Daoy (cell line): ENCODE measurements at regions not wholly inside any gene's neighbourhood (a gene's known extent, or its start where the extent isn't known, plus 50 kb on each side); places are given as distances from the start of the nearest gene placed in this dataset.
A peak's percentile ranks its signal among the peaks of the same experiment; 100 is the strongest.

Source experiments
- DNase-seq: peaks from one replicate; pipeline ENCODE4 v3.0.0-alpha.2; 2015; ENCODE audit warnings: low read depth

GRCh38 chr5:93320920-93321445, 260.0 kb downstream of the NR2F1-AS1 start:
- no peak for DNase-seq

- no peak for DNase-seq
Measured at GRCh38 chr5:93313672-93314071, 267.3 kb downstream of the NR2F1-AS1 start.

- no peak for DNase-seq
Measured at GRCh38 chr5:93311881-93312280, 269.1 kb downstream of the NR2F1-AS1 start.

- no peak for DNase-seq
Measured at GRCh38 chr5:93307557-93307956, 273.5 kb downstream of the NR2F1-AS1 start.

GRCh38 chr5:93305984-93306383, 275.0 kb downstream of the NR2F1-AS1 start:
- DNase-seq: peak; percentile 6

GRCh38 chr5:93304456-93305250, 276.4 kb downstream of the NR2F1-AS1 start:
- DNase-seq: no peak

- peak; percentile 50 for DNase-seq
Measured at GRCh38 chr5:93303291-93303691, 277.7 kb downstream of the NR2F1-AS1 start.

- no peak for DNase-seq
Measured at GRCh38 chr5:93302711-93303110, 278.3 kb downstream of the NR2F1-AS1 start.

- no peak for DNase-seq
Measured at GRCh38 chr5:93300945-93301344, 280.1 kb downstream of the NR2F1-AS1 start.

GRCh38 chr5:93300309-93300923, 280.6 kb downstream of the NR2F1-AS1 start:
- peak; percentile 21 for DNase-seq

- peak; percentile 41 for DNase-seq
Measured at GRCh38 chr5:93299681-93300308, 281.2 kb downstream of the NR2F1-AS1 start.

- no peak for DNase-seq
Measured at GRCh38 chr5:93297116-93297515, 283.9 kb downstream of the NR2F1-AS1 start.

GRCh38 chr5:93296338-93296737, 284.7 kb downstream of the NR2F1-AS1 start:
- DNase-seq: no peak

GRCh38 chr5:93294996-93295395, 286.0 kb downstream of the NR2F1-AS1 start:
- DNase-seq: no peak

- peak; percentile 33 for DNase-seq
Measured at GRCh38 chr5:93294199-93294598, 286.8 kb downstream of the NR2F1-AS1 start.

- DNase-seq: no peak
Measured at GRCh38 chr5:93289942-93290341, 291.1 kb downstream of the NR2F1-AS1 start.

GRCh38 chr5:93285461-93285860, 295.6 kb downstream of the NR2F1-AS1 start:
- no peak for DNase-seq

- DNase-seq: no peak
Measured at GRCh38 chr5:93281980-93282772, 298.8 kb downstream of the NR2F1-AS1 start.

GRCh38 chr5:93280518-93280917, 300.5 kb downstream of the NR2F1-AS1 start:
- DNase-seq: no peak

GRCh38 chr5:93279296-93279963, 301.6 kb downstream of the NR2F1-AS1 start:
- no peak for DNase-seq

- no peak for DNase-seq
Measured at GRCh38 chr5:93278896-93279295, 302.1 kb downstream of the NR2F1-AS1 start.
